BLaER1 treated with 17β-estradiol and CSF1 and Interleukin-3, amounts not matched to agents 10 nM and 100 nM (cell line): ENCODE measurements at regions not wholly inside any gene's neighbourhood (a gene's known extent, or its start where the extent isn't known, plus 50 kb on each side); places are given as distances from the start of the nearest gene placed in this dataset.
A peak's percentile ranks its signal among the peaks of the same experiment; 100 is the strongest.
"Not testable (repeated sequence)": the region's sequence is repeated elsewhere in the genome, so short reads cannot be mapped to it uniquely, and the experiment has no call there.

Experiments used
- H3K27ac ChIP-seq, 11 experiments: shearing (Covaris generic); formaldehyde crosslinking; 2 replicates each; pipeline ENCODE4 v1.8.1; 2022
- H3K27me3 ChIP-seq, 11 experiments: shearing (Covaris generic); formaldehyde crosslinking; 2 replicates each; pipeline ENCODE4 v1.8.1; 2022
- H3K36me3 ChIP-seq, 11 experiments: shearing (Covaris generic); formaldehyde crosslinking; 2 replicates each; pipeline ENCODE4 v1.8.1; 2022
- H3K4me1 ChIP-seq, 10 experiments: shearing (Covaris generic); formaldehyde crosslinking; 2 replicates each; pipeline ENCODE4 v1.8.1; 2022
- H3K4me2 ChIP-seq, 11 experiments: shearing (Covaris generic); formaldehyde crosslinking; 2 replicates each; pipeline ENCODE4 v1.8.1; 2022
- H3K4me3 ChIP-seq, 10 experiments: shearing (Covaris generic); formaldehyde crosslinking; 2 replicates each; pipeline ENCODE4 v1.8.1; 2022
- H3K9ac ChIP-seq, 11 experiments: shearing (Covaris generic); formaldehyde crosslinking; 2 replicates each; pipeline ENCODE4 v1.8.1; 2022
- H3K9me3 ChIP-seq, 11 experiments: shearing (Covaris generic); formaldehyde crosslinking; replicated peaks in 1 of 11; 2 replicates each; pipeline ENCODE4 v1.8.1; 2022
- H4K20me1 ChIP-seq, 11 experiments: shearing (Covaris generic); formaldehyde crosslinking; 2 replicates each; pipeline ENCODE4 v1.8.1; 2022
- Cebpa-rat ChIP-seq, 11 experiments: shearing (Covaris generic); IDR thresholded peaks; 2 replicates each; pipeline ENCODE4 v1.8.1; 2022

DNA sequence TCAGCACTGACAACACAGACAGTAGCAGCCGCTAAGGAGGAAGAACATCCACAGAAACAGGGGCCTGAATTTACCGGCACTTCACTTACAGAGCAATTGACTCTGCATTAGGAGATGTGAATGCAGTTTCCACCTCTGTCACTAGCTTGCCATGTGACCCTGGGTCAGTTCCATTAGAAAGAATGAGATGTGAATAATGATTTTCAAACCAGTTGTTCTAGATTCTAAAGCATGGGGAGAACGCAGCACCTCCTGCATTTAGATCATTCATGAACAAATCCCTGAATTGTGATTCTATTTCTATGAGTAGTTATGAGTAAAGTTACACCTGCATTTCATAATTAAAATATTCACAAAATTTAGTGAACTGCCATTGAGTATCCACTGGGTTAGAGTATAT is 197.3 kb upstream of the EXOC2 start:
- no peak overlapping the region for H3K27ac ChIP-seq
- no peaks in the 10 kb centered on the region for H3K36me3 ChIP-seq
- H3K4me2 ChIP-seq = no peak overlapping the region
- H3K4me3 ChIP-seq = no peak overlapping the region
- no peaks in the 10 kb centered on the region for H4K20me1 ChIP-seq
- no peak overlapping the region for H3K9ac ChIP-seq
- peaks cover 0 to 8% (median 0%) of the 10 kb centered on the region in 11 experiments; a peak in 6 of 22 replicates for H3K9me3 ChIP-seq
- TF ChIP-seq Cebpa-rat (IDR thresholded peaks at IDR 0.05) = no peak
- H3K4me1 ChIP-seq = peaks cover 0 to 15% (median 5%) of the 10 kb centered on the region in 10 experiments; a peak in 12 of 20 replicates
- H3K27me3 ChIP-seq = no peaks in the 10 kb centered on the region

DNA sequence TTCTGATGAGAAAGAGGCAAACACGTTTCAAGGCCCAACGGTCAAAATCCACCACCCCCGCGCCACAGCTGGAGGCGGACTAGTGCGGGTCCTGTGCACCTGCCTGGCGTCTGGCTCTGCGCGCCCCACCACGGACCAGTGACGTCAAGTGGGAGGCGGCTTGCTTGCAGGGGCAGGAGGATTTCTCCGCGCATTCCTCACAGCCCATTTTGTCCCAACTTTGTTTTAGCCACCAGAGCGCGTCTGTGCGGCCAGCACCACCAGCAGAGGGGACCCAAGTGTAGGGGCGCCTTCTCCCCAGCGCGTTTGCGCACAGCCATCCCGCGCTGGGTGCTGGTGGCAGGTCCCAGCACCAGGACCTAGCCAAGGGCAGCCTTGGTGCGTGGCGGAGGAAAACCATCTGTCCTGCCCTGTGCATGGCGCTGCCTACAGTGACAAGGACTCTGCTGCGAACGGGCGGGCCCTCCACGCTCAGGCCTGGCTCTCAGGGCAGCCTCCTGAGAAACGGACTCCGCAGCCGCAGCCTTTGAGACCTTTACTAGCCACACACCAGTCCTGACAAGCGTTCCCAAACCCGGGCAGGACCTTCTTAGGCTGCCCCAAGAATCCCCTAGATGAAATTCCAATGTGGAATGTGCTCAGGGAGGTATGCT is 194.8 kb upstream of the EXOC2 start:
- H3K4me1 ChIP-seq = peaks cover 0 to 40% (median 9%) of the 10 kb centered on the region in 10 experiments; a peak in 12 of 20 replicates

DNA sequence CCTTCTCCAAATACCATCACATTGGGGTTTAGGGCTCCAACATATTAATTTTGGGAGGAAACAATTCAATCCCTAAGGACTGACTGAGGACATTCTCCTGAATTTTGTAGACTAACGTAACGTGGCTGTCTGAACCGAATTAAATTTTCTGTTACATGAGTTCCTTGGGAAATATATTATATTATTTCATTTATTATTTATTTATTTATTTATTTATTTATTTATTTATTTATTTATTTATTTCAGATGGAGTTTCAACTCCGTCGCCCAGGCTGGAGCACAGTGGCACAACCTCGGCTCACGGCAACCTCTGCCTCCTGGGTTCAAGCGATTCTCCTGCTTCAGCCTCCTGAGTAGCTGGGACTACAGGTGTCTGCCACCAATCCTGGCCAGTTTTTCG is 193.2 kb upstream of the EXOC2 start:
- Histone ChIP-seq H3K4me1 (peaks cover 0 to 49% (median 13%) of the 10 kb centered on the region in 10 experiments; a peak in 12 of 20 replicates), H3K27ac (peak overlapping the region in 2 of 11 experiments; percentile 52 to 64; a peak in 3 of 22 replicates), H3K4me2 (peak overlapping the region in 3 of 11 experiments; percentile 50 to 62 (median 52); a peak in 3 of 22 replicates)
- not testable (repeated sequence) for H3K36me3 ChIP-seq, H4K20me1 ChIP-seq, H3K4me3 ChIP-seq, H3K27me3 ChIP-seq, H3K9ac ChIP-seq, H3K9me3 ChIP-seq

More for the DNA sequence above, 194.8 kb upstream of the EXOC2 start:
- Histone ChIP-seq H3K9ac (no peak overlapping the region), H3K27me3 (no peaks in the 10 kb centered on the region), H3K36me3 (no peaks in the 10 kb centered on the region), H3K4me2 (no peak overlapping the region; a peak in 1 of 22 replicates), H3K9me3 (peaks cover 0 to 8% (median 0%) of the 10 kb centered on the region in 11 experiments; a peak in 6 of 22 replicates), H4K20me1 (no peaks in the 10 kb centered on the region), H3K27ac (no peak overlapping the region), H3K4me3 (no peak overlapping the region)
- no peak for TF ChIP-seq Cebpa-rat (IDR thresholded peaks at IDR 0.05)

DNA sequence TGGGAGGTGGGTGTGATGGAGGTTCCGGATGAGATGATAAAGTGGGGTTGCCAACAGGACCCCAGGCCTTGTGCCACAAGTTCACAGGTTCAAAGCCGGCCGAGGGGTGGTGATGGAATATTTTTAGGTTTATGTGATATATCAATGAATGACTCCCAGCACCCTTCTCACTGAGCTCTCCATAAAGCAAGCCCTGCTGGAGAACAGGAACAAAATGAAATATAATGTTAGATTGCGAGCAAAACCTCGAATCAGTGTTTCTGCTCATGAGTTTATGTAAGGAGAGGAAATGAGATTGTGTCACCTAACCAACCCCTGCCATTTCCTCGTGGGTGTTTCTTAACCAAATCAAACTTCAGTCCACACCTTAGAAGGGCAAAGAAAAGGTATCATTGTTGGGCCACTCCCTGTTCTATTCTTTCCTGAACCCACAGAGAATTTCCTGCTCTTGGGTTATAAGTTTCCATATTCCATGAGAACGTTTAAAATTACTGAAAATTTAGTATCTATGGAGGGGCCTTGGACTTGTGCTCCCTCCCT is 192.2 kb upstream of the EXOC2 start:
- Histone ChIP-seq H3K36me3 (no peaks in the 10 kb centered on the region), H3K27me3 (no peaks in the 10 kb centered on the region), H4K20me1 (no peaks in the 10 kb centered on the region), H3K27ac (peak overlapping the region in 4 of 11 experiments; percentile 11 to 64 (median 35); a peak in 6 of 22 replicates), H3K4me1 (peaks cover 0 to 49% (median 13%) of the 10 kb centered on the region in 10 experiments; a peak in 12 of 20 replicates), H3K9me3 (peaks cover 0 to 8% (median 0%) of the 10 kb centered on the region in 11 experiments; a peak in 6 of 22 replicates), H3K4me2 (peak overlapping the region in 8 of 11 experiments; percentile 17 to 62 (median 48); a peak in 14 of 22 replicates), H3K4me3 (no peak overlapping the region), H3K9ac (no peak overlapping the region)
- TF ChIP-seq Cebpa-rat (IDR thresholded peaks at IDR 0.05) = peak in 1 of 11 experiments; percentile 55; a peak in 2 of 22 replicates

DNA sequence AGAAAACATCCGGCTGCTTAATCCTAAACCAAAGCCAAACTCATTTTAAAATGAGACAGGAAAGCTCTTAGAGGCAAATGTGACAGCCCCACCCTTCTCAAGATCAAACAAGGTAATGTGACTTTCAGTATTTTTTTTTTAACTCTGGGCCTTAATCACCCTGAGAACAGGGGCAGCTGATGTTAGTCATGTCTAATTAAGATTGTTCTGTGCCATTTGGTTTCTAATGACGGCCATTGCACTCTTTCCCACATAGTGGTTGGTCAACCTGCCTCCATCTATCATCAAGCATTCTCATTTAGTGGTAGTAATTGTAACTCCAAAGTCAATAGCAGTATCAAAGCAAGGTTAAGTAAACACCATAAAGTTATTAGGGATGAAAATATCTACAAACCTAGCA is 191.6 kb upstream of the EXOC2 start:
- Histone ChIP-seq H3K27me3 (no peaks in the 10 kb centered on the region), H3K9ac (no peak overlapping the region), H3K9me3 (peaks cover 0 to 8% (median 0%) of the 10 kb centered on the region in 11 experiments; a peak in 6 of 22 replicates), H3K4me3 (no peak overlapping the region), H4K20me1 (no peaks in the 10 kb centered on the region), H3K36me3 (no peaks in the 10 kb centered on the region), H3K27ac (peak overlapping the region in 3 of 11 experiments; percentile 18 to 64 (median 49); a peak in 5 of 22 replicates), H3K4me1 (peaks cover 0 to 49% (median 13%) of the 10 kb centered on the region in 10 experiments; a peak in 12 of 20 replicates), H3K4me2 (peak overlapping the region in 6 of 11 experiments; percentile 30 to 62 (median 51); a peak in 9 of 22 replicates)
- TF ChIP-seq Cebpa-rat (IDR thresholded peaks at IDR 0.05) = no peak

DNA sequence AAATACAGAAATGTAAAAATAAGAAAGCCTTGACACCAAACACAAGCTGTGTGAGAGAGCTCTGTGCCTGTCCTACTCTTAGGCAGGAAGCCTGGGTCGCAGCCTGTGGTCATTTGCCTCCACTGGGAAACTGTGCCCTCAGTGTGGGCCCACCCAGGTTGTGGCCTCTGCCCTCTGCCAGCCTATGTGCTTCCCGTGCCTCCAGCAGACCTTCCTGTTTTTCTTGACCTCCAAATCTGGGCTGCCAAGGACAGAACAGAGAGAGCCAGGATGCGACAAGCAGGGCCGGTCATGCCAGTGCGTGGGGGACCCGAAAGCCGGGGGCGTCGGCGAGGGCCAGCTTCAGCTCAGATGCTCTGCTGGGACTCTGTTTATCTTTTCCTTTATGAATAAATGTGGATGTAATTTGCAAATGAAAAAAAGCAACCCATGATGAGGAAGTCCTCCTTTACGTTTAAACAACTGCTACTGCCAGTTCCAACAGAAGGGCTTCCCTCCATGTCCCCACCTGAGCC is 189.2 kb upstream of the EXOC2 start:
- TF ChIP-seq Cebpa-rat (IDR thresholded peaks at IDR 0.05) = no peak
- Histone ChIP-seq H3K4me1 (peaks cover 0 to 52% (median 13%) of the 10 kb centered on the region in 10 experiments; a peak in 12 of 20 replicates), H3K27ac (peak overlapping the region in 2 of 11 experiments; percentile 19 to 24; a peak in 3 of 22 replicates), H3K4me2 (peak overlapping the region in 5 of 11 experiments; percentile 3 to 44 (median 27); a peak in 6 of 22 replicates), H4K20me1 (no peaks in the 10 kb centered on the region), H3K36me3 (no peaks in the 10 kb centered on the region), H3K9me3 (no peaks in the 10 kb centered on the region), H3K9ac (no peak overlapping the region), H3K27me3 (no peaks in the 10 kb centered on the region), H3K4me3 (no peak overlapping the region)

DNA sequence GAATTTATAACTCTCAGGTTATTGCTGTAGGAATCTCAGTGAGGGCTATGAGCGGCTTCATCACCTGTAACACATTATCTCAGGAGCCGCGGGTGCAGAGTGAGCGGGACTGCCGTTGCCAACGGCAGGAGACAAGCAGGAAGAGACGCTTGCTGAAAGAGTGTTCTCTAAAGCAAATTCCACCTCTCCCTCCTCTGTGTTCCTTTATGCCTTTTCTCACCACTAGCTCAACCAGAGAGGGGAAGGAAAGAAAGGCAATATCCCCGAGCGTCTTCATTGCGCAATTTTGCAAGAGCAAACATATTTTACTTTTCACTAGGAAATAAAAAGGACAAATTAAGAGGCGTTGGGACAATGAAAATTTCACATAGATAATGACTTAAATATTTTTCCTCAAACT is 185.2 kb upstream of the EXOC2 start:
- Histone ChIP-seq H3K27ac (no peak overlapping the region), H3K4me1 (peaks cover 21 to 40% (median 22%) of the 10 kb centered on the region in 10 experiments), H4K20me1 (no peaks in the 10 kb centered on the region), H3K4me3 (no peak overlapping the region), H3K4me2 (peak overlapping the region in 4 of 11 experiments; percentile 4 to 37 (median 18); a peak in 3 of 22 replicates), H3K27me3 (no peaks in the 10 kb centered on the region), H3K9me3 (no peaks in the 10 kb centered on the region), H3K36me3 (no peaks in the 10 kb centered on the region), H3K9ac (no peak overlapping the region)
- TF ChIP-seq Cebpa-rat (IDR thresholded peaks at IDR 0.05) = peak; percentile 20 to 94 (median 76); a peak in 17 of 22 replicates

DNA sequence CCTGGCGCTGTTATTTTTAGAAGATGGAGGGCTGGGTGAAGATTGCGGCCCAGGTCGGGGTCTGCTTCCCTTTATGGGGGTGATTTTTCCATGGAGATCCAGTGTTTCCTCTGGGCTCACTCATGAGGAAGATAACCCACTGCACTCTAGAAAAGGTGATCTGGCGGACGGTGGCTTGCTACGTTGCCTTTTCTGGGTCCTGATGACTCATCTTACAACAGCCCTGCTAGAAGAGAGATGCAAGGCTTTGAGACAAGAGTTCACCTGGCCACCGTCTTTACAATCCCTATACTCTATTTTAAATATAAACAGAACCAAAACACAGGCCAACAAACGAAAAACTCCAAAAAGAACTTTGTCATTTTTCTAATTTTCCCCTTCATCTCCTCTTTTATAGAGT is 182.1 kb upstream of the EXOC2 start:
- Histone ChIP-seq H3K9ac (no peak overlapping the region), H3K4me2 (peak overlapping the region; percentile 47 to 77 (median 70)), H3K4me3 (no peak overlapping the region)

DNA sequence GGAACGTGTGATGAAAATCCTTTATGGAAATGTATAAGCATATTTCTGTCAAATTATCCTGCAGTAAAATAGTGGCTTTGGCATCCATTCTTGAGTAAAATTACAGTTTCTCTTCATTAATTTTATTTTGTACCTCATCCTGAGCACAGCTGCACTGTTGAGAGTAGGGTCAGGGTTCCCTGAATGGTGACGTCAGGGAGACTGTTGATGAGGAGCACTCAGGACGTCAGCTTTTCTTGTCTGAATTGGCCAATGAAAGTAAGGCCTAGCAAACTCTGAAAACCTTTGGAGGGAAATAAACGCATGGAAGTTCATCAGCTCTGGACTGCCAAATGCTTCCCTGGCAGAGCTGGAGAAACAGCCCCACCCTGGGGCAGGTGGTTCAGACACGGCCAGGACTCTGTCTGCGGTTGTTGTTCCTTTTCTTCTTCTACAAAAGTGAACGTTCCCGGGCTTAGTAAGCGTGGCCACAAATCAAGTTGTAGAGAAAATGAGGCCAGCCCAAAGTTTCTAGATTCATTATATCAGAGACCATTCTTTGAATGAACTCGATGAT is 179.7 kb upstream of the EXOC2 start:
- TF ChIP-seq Cebpa-rat (IDR thresholded peaks at IDR 0.05) = no peak
- Histone ChIP-seq H4K20me1 (no peaks in the 10 kb centered on the region), H3K27ac (no peak overlapping the region), H3K4me3 (no peak overlapping the region), H3K4me2 (no peak overlapping the region), H3K9ac (no peak overlapping the region), H3K27me3 (no peaks in the 10 kb centered on the region), H3K36me3 (no peaks in the 10 kb centered on the region), H3K4me1 (peaks cover 11 to 22% (median 20%) of the 10 kb centered on the region in 10 experiments), H3K9me3 (no peaks in the 10 kb centered on the region)

More for the DNA sequence above, 182.1 kb upstream of the EXOC2 start:
- no peak for TF ChIP-seq Cebpa-rat (IDR thresholded peaks at IDR 0.05)
- no peaks in the 10 kb centered on the region for H3K27me3 ChIP-seq
- no peak overlapping the region for H3K27ac ChIP-seq
- peaks cover 11 to 26% (median 21%) of the 10 kb centered on the region in 10 experiments for H3K4me1 ChIP-seq
- no peaks in the 10 kb centered on the region for H4K20me1 ChIP-seq
- H3K9me3 ChIP-seq = no peaks in the 10 kb centered on the region
- no peaks in the 10 kb centered on the region for H3K36me3 ChIP-seq
